ENCODE measurements at regions not wholly inside any gene's neighbourhood (a gene's known extent, or its start where the extent isn't known, plus 50 kb on each side); places are given as distances from the start of the nearest gene placed in this dataset.

DNA sequence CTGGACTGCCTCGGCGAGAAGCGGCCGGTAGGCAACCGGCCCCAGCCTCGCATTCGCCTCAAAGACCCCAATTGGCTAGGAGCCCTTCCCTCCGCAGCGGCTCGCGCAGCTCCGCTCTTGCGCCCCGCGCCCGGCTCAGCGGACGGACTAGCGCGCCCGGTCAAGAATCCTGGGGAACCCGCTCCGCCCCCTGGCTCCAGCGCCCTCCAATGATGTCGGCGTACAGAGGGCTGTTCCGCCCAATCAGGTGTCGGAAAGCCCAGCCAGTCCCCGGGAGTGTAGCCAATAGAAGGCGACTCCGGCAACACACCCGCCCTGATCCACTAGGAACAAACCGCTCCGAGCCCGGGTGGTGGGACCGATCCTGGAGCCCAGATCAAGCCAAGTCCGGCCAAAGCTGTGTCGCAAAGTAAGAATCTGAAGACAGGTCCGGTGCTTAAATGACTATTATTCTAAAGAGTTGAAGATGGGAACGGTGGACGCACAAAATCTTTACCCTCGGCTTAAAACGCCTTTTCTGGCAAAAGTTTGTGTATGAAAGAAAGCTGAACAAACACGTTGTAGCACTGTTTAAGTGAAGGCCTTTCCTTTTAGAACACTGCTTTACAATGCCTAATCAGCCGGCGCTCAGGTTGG is 132.2 kb downstream of the OGFRL1 start:
- TF ChIP-seq, protein P1, sequence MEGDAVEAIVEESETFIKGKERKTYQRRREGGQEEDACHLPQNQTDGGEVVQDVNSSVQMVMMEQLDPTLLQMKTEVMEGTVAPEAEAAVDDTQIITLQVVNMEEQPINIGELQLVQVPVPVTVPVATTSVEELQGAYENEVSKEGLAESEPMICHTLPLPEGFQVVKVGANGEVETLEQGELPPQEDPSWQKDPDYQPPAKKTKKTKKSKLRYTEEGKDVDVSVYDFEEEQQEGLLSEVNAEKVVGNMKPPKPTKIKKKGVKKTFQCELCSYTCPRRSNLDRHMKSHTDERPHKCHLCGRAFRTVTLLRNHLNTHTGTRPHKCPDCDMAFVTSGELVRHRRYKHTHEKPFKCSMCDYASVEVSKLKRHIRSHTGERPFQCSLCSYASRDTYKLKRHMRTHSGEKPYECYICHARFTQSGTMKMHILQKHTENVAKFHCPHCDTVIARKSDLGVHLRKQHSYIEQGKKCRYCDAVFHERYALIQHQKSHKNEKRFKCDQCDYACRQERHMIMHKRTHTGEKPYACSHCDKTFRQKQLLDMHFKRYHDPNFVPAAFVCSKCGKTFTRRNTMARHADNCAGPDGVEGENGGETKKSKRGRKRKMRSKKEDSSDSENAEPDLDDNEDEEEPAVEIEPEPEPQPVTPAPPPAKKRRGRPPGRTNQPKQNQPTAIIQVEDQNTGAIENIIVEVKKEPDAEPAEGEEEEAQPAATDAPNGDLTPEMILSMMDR (IDR thresholded peaks at IDR 0.05; ENCODE audit: low read depth, low read length), result no peak
- TF ChIP-seq EZH2phosphoT487 (IDR thresholded peaks at IDR 0.05; ENCODE audit: low read depth), result no peak
